ENCODE measurements at regions not wholly inside any gene's neighbourhood (a gene's known extent, or its start where the extent isn't known, plus 50 kb on each side); places are given as distances from the start of the nearest gene placed in this dataset.
"Not testable (repeated sequence)": the region's sequence is repeated elsewhere in the genome, so short reads cannot be mapped to it uniquely, and the experiment has no call there.

DNA sequence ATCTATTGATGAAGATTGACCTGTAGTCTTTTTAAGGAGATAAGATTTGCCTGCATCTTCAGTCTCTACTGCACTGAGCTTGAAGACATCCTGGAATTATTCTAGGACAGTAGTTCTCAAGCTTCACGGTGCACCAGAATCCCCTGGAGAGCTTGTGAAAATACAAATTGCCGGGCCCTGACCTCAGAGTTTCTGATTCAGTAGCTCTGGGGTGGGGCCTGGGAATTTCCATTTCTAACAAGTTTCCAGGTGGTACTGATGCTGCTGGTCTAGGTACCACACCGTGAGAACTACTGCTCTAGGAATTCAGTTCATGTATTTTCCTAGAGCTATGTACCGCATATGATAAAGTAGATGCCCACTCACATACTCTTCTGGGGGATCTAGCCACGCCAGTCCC, 246.1 kb downstream of the HS3ST3B1 start:
- Histone ChIP-seq H3K27me3 (replicated peaks; ENCODE audit: control insufficient read depth, insufficient read depth, low read length) (no peaks in the 10 kb centered on the region), H3K4me3 (replicated peaks; ENCODE audit: low read depth, low read length) (no peak overlapping the region), H3K36me3 (ENCODE audit: control insufficient read depth, insufficient read depth, low read length) (no peaks in the 10 kb centered on the region)
- DNase-seq (ENCODE audit: extremely low read depth, insufficient read length) = no peak
- TF ChIP-seq, protein P1, sequence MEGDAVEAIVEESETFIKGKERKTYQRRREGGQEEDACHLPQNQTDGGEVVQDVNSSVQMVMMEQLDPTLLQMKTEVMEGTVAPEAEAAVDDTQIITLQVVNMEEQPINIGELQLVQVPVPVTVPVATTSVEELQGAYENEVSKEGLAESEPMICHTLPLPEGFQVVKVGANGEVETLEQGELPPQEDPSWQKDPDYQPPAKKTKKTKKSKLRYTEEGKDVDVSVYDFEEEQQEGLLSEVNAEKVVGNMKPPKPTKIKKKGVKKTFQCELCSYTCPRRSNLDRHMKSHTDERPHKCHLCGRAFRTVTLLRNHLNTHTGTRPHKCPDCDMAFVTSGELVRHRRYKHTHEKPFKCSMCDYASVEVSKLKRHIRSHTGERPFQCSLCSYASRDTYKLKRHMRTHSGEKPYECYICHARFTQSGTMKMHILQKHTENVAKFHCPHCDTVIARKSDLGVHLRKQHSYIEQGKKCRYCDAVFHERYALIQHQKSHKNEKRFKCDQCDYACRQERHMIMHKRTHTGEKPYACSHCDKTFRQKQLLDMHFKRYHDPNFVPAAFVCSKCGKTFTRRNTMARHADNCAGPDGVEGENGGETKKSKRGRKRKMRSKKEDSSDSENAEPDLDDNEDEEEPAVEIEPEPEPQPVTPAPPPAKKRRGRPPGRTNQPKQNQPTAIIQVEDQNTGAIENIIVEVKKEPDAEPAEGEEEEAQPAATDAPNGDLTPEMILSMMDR (IDR thresholded peaks at IDR 0.05; ENCODE audit: insufficient read depth, low read length, poor library complexity, severe bottlenecking) = no peak

DNA sequence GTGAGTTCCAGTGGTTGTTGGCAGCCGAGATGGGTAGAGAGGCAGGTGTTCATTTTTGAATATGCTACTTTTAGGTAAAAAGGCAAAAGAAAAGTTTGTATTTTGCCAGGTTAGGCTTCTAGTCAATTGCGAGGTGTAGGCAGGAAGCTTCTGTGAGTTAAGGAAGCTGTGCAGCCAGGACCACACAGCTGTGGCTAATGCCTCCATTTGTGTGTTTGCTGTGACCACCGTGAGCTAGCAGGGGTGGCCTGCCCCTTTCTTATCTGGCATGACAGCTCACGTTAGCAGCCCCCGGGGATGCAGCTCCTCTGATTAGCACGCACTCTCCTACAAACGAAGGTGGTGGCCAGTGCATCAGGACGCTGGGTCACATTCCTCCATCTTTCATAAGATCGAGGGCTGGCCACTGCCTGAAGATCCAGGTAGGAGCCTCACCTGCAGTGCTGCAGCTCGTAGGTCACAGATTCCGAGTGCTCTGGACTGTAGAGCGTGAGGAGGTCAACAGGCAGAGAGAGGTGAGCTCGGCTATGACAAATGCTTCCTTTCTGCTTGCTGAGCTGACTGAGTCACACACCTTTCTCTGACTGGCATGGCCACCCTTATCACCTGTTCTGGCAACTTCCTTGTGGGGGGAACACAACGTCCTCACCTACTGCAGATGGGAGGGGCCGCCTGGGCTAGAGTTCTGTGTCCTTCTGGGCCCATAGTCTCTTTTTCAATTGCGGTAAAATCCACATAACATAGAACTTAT, 244.4 kb downstream of the HS3ST3B1 start:
- Histone ChIP-seq H3K36me3 (ENCODE audit: control insufficient read depth, insufficient read depth, low read length) (no peaks in the 10 kb centered on the region), H3K27me3 (replicated peaks; ENCODE audit: control insufficient read depth, insufficient read depth, low read length) (no peaks in the 10 kb centered on the region), H3K4me3 (replicated peaks; ENCODE audit: low read depth, low read length) (no peak overlapping the region)
- DNase-seq (ENCODE audit: extremely low read depth, insufficient read length) = no peak
- TF ChIP-seq, protein P1 (IDR thresholded peaks at IDR 0.05; ENCODE audit: insufficient read depth, low read length, poor library complexity, severe bottlenecking) = no peak

DNA sequence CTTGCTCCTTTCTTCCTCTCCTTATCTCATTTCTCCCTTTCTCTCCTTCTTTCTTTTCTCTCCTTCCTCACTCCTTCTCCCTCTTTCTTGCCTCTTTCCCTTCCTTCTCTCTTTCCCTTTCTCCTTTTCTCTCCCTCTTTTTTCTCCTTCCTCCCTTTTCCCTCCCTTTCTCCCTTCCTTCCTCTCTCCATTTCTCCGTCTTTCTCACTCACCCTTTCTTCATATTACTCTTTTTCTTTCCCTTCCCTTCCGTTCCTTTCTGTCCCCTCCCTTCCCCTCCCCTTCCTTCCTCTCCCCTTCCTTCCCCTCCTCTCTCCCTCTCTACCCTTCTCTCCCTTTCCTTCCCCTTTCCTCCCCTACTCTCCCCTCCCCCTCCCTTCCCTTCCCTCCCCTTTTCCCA, 240.8 kb downstream of the HS3ST3B1 start:
- Histone ChIP-seq H3K27me3 (replicated peaks; ENCODE audit: control insufficient read depth, insufficient read depth, low read length) (no peaks in the 10 kb centered on the region), H3K36me3 (ENCODE audit: control insufficient read depth, insufficient read depth, low read length) (no peaks in the 10 kb centered on the region), H3K4me3 (replicated peaks; ENCODE audit: low read depth, low read length) (no peak overlapping the region)
- no peak for DNase-seq (ENCODE audit: extremely low read depth, insufficient read length)
- TF ChIP-seq, protein P1 (IDR thresholded peaks at IDR 0.05; ENCODE audit: insufficient read depth, low read length, poor library complexity, severe bottlenecking) = no peak

DNA sequence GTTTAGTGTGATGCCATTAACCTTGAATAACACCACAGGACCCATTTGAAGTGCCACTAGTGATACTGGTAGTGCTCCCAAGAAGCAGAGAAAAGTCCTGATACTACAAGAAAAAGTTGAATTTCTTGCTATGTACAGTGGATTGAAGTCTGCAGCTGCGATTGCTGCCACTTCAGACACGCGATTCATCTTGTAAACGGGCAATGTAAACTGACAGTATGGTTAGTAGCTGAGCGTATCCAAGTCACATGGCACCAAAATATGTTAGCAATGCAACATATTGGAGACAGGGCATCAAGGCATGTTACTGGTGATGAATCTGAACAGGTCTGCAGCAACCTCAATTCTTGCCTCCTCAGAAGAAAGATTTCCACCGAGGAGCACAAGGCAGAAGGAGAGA, 238.9 kb downstream of the HS3ST3B1 start:
- no peak for DNase-seq (ENCODE audit: extremely low read depth, insufficient read length)
- Histone ChIP-seq H3K36me3 (ENCODE audit: control insufficient read depth, insufficient read depth, low read length) (no peaks in the 10 kb centered on the region), H3K27me3 (replicated peaks; ENCODE audit: control insufficient read depth, insufficient read depth, low read length) (no peaks in the 10 kb centered on the region), H3K4me3 (replicated peaks; ENCODE audit: low read depth, low read length) (no peak overlapping the region)
- TF ChIP-seq, protein P1 (IDR thresholded peaks at IDR 0.05; ENCODE audit: insufficient read depth, low read length, poor library complexity, severe bottlenecking) = no peak

DNA sequence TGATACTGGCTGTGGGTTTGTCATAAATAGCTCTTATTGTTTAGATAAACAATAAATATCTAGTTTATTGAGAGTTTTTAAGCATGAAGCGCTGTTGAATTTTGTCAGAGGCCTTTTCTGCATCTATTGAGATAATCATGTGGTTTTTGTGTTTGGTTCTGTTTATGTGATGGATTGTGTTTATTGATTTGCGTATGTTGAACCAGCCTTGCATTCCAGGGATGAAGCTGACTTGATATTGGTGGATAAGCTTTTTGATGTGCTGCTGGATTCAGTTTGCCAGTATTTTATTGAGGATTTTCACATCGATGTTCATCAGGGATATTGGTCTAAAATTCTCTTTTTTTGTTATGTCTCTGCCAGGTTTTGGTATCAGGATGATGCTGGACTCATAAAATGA, 231.4 kb downstream of the HS3ST3B1 start:
- not testable (repeated sequence) for H3K4me3 ChIP-seq (replicated peaks; ENCODE audit: low read depth, low read length); H3K27me3 ChIP-seq (replicated peaks; ENCODE audit: control insufficient read depth, insufficient read depth, low read length); DNase-seq (ENCODE audit: extremely low read depth, insufficient read length); H3K36me3 ChIP-seq (ENCODE audit: control insufficient read depth, insufficient read depth, low read length)

DNA sequence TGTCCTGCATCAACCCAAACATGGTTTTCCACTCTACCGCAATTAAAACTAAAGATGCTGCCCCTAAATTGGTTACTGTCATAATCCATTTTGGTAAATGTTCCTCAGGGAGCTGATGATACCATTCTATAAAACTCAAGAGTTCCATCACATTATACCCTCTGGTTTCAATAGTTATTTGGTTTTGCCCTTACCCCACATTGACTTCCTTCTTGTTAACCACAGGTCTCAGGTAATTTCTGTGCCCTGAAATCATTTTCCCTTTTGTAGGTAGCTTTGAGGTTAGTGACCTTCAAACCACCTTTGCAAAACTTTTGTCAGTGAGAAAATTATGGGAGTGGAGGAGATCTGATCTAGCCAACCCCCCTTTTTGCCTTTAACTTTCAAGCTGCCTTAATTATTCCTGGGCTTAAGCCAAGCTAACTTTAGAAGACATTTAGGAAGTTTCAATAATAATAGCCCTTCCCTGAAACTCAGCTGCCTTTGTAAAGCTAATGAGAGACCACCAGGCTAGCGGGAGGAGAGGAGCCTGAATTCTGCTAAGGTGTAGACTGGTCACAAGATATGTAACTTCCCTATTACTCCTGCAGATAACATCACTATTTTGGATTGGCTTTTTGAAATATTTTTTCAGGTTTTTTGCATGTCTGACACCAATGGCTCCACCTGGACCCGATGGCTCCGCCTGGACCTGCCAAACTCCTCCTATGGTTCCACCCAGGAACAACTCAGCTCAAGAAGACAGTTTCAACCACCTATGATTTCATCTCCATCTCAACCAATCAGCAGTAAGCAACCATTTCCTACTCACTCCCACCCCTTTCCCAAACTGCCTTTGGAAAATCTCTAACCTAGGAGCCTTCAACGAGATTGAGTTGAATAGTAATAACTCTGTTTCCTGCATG, 224.9 kb downstream of the HS3ST3B1 start:
- DNase-seq (ENCODE audit: extremely low read depth, insufficient read length) = no peak
- Histone ChIP-seq H3K4me3 (replicated peaks; ENCODE audit: low read depth, low read length) (no peak overlapping the region), H3K27me3 (replicated peaks; ENCODE audit: control insufficient read depth, insufficient read depth, low read length) (no peaks in the 10 kb centered on the region), H3K36me3 (ENCODE audit: control insufficient read depth, insufficient read depth, low read length) (no peaks in the 10 kb centered on the region)
- TF ChIP-seq, protein P1 (IDR thresholded peaks at IDR 0.05; ENCODE audit: insufficient read depth, low read length, poor library complexity, severe bottlenecking) = no peak
